ENCODE measurements at regions not wholly inside any gene's neighbourhood (a gene's known extent, or its start where the extent isn't known, plus 50 kb on each side); places are given as distances from the start of the nearest gene placed in this dataset.

DNA sequence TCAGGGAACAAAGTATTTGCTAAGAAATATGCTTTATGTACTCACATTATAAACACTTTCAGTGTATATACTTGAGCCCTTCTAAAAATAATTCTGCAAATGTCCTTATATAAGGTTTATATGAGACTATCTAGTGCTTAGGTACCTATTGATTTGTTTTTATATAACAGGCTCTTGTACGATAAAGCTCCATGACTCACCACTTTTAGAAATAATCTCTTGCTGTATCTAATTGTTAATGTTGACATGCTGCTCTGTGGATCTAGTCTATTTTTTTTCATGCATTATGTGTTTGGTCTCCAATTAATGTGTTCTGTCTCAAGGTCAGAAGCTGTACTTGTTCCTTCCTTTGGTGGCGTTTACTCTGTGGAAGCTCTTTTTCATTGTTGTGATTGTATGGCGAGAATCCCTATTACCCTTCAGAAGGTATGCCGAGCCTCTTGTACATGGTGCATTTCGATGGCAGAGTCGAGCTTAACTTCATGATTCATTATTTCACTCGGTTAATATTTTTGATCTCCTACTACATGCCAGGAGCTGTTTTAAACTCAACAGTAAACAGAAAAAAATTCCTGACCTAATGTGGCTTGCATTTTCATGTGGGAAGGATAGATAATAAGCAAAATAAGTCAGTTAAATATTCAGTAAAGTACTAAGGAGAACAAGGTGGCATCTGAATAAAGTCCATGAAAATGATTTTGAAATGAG lies 361.6 kb downstream of the COG6 start:
- TF ChIP-seq FOXM1 (IDR thresholded peaks at IDR 0.05; ENCODE audit: borderline replicate concordance) (no peak), SUZ12 (IDR thresholded peaks at IDR 0.05) (no peak), ARNT (IDR thresholded peaks at IDR 0.05) (no peak), ELF4 (IDR thresholded peaks at IDR 0.05) (no peak), SP1 (IDR thresholded peaks at IDR 0.05) (no peak), NFRKB (IDR thresholded peaks at IDR 0.05) (no peak), L3MBTL2 (conservative IDR thresholded peaks at IDR 0.05) (no peak), CTBP1 (IDR thresholded peaks at IDR 0.05; ENCODE audit: borderline replicate concordance) (no peak), BHLHE40 (IDR thresholded peaks at IDR 0.05; ENCODE audit: borderline replicate concordance) (no peak)
- TF ChIP-seq, protein P1, sequence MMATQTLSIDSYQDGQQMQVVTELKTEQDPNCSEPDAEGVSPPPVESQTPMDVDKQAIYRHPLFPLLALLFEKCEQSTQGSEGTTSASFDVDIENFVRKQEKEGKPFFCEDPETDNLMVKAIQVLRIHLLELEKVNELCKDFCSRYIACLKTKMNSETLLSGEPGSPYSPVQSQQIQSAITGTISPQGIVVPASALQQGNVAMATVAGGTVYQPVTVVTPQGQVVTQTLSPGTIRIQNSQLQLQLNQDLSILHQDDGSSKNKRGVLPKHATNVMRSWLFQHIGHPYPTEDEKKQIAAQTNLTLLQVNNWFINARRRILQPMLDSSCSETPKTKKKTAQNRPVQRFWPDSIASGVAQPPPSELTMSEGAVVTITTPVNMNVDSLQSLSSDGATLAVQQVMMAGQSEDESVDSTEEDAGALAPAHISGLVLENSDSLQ (IDR thresholded peaks at IDR 0.05), result no peak
